ENCODE measurements at regions not wholly inside any gene's neighbourhood (a gene's known extent, or its start where the extent isn't known, plus 50 kb on each side); places are given as distances from the start of the nearest gene placed in this dataset.
"Not testable (repeated sequence)": the region's sequence is repeated elsewhere in the genome, so short reads cannot be mapped to it uniquely, and the experiment has no call there.

- in situ Hi-C loops (cut with HindIII; ENCODE audit: low sequenced_read_pairs), result no loop called here
- DNase-seq (ENCODE audit: low read depth, low spot score), result no peak
- TF ChIP-seq CTCF (IDR thresholded peaks at IDR 0.05; ENCODE audit: low read depth, low read length), result no peak
- H3K4me3 ChIP-seq (ENCODE audit: low read depth, low read length), result no peak overlapping the region
Measured at GRCh38 chr11:39367534-39367933, 2091.9 kb downstream of the LRRC4C start.

- in situ Hi-C loops (cut with HindIII; ENCODE audit: low sequenced_read_pairs), result no loop called here
- DNase-seq (ENCODE audit: low read depth, low spot score), result peak; percentile 17
- H3K4me3 ChIP-seq (ENCODE audit: low read depth, low read length), result no peak overlapping the region
- TF ChIP-seq CTCF (IDR thresholded peaks at IDR 0.05; ENCODE audit: low read depth, low read length), result no peak
Measured at GRCh38 chr11:39365809-39366436, 2093.5 kb downstream of the LRRC4C start.

- no peak for TF ChIP-seq CTCF (IDR thresholded peaks at IDR 0.05; ENCODE audit: low read depth, low read length)
- in situ Hi-C loops (cut with HindIII; ENCODE audit: low sequenced_read_pairs), result no loop called here
- no peak overlapping the region for H3K4me3 ChIP-seq (ENCODE audit: low read depth, low read length)
- DNase-seq (ENCODE audit: low read depth, low spot score), result no peak
Measured at GRCh38 chr11:39363571-39363970, 2095.9 kb downstream of the LRRC4C start.

- no peak for DNase-seq (ENCODE audit: low read depth, low spot score)
- in situ Hi-C loops (cut with HindIII; ENCODE audit: low sequenced_read_pairs), result no loop called here
- no peak overlapping the region for H3K4me3 ChIP-seq (ENCODE audit: low read depth, low read length)
- no peak for TF ChIP-seq CTCF (IDR thresholded peaks at IDR 0.05; ENCODE audit: low read depth, low read length)
Measured at GRCh38 chr11:39361557-39361956, 2097.9 kb downstream of the LRRC4C start.

GRCh38 chr11:39345834-39346442, 2113.5 kb downstream of the LRRC4C start:
- no peak for DNase-seq (ENCODE audit: low read depth, low spot score)
- TF ChIP-seq CTCF (IDR thresholded peaks at IDR 0.05; ENCODE audit: low read depth, low read length), result no peak
- H3K4me3 ChIP-seq (ENCODE audit: low read depth, low read length), result no peak overlapping the region
- in situ Hi-C loops (cut with HindIII; ENCODE audit: low sequenced_read_pairs), result no loop called here

GRCh38 chr11:39341461-39341860, 2118.0 kb downstream of the LRRC4C start:
- no peak for TF ChIP-seq CTCF (IDR thresholded peaks at IDR 0.05; ENCODE audit: low read depth, low read length)
- no peak for DNase-seq (ENCODE audit: low read depth, low spot score)
- in situ Hi-C loops (cut with HindIII; ENCODE audit: low sequenced_read_pairs), result no loop called here
- H3K4me3 ChIP-seq (ENCODE audit: low read depth, low read length), result no peak overlapping the region

- in situ Hi-C loops (cut with HindIII; ENCODE audit: low sequenced_read_pairs); DNase-seq (ENCODE audit: low read depth, low spot score); H3K4me3 ChIP-seq (ENCODE audit: low read depth, low read length): not testable (repeated sequence)
Measured at GRCh38 chr11:39333006-39333405, 2126.4 kb downstream of the LRRC4C start.
